NT2/D1 (cell line): ENCODE measurements at regions not wholly inside any gene's neighbourhood (a gene's known extent, or its start where the extent isn't known, plus 50 kb on each side); places are given as distances from the start of the nearest gene placed in this dataset.

Experiments
- SUZ12 ChIP-seq: IDR thresholded peaks from 2 replicates; pipeline ENCODE4 v1.6.1; 2011; ENCODE audit not compliant: insufficient read length, insufficient read depth; ENCODE audit errors: extremely low read depth
- YY1 ChIP-seq: IDR thresholded peaks from 2 replicates; pipeline ENCODE4 v1.6.1; 2011; ENCODE audit not compliant: insufficient read length, insufficient read depth
- ZNF274 ChIP-seq: IDR thresholded peaks from 2 replicates; pipeline ENCODE4 v1.6.1; 2011; ENCODE audit warnings: mild to moderate bottlenecking, low read depth, low read length

DNA sequence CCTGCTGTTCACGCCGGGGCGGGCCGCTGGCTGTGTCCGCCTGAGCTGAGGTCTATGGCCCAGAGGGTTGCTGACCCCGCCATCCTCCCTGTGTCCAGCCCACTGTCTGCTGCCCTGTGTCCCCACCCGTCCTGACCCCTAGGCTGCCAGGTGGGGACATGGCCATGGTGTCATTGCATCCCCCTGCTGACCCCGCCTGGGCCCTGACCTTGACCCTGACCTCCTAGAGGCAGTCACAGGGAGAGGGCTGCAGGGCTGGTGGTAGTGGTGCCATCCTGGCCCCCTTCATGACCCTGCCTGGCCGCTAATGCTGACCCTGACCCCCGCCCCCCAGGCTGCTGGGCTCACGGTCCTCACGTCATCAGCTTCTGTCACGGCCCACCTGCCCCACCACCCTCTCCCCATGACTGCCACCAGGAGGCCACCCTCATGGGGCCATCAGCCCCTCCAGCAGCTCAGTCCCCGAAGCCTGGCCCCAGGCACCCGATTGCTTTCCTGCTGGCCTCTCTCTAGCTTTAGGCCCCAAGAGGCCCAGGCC, 285.9 kb downstream of the BRD1 start:
- TF ChIP-seq SUZ12 (no peak), ZNF274 (no peak), YY1 (no peak)
